ENCODE measurements at regions not wholly inside any gene's neighbourhood (a gene's known extent, or its start where the extent isn't known, plus 50 kb on each side); places are given as distances from the start of the nearest gene placed in this dataset.
"Not testable (repeated sequence)": the region's sequence is repeated elsewhere in the genome, so short reads cannot be mapped to it uniquely, and the experiment has no call there.

DNA sequence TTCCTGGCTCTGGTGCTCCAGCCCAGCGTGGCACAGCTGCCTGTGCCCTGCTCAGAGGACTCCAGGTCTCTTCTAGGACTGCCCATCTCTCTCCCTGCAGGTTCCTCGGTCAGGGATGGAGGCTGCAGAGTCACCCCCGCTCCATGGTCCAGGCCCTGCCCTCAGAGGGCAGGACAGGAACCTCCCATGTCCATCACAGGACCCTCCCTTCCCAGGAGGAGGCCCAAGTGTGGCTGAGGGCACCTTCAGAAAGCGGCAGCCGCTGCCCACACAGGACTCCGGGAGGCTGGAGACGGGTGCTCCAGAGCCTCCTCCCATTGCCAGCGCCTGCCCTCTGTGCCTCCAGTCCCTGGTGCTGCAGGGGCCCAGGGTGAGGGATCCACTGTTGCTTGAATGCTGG, 291.5 kb downstream of the ADGRD1 start:
- H3K79me2 ChIP-seq (ENCODE audit: control insufficient read depth, insufficient read depth, low read length, unreplicated experiment); H3K27ac ChIP-seq (ENCODE audit: low read depth, low read length); H3K4me3 ChIP-seq (ENCODE audit: low read depth, low read length): not testable (repeated sequence)

DNA sequence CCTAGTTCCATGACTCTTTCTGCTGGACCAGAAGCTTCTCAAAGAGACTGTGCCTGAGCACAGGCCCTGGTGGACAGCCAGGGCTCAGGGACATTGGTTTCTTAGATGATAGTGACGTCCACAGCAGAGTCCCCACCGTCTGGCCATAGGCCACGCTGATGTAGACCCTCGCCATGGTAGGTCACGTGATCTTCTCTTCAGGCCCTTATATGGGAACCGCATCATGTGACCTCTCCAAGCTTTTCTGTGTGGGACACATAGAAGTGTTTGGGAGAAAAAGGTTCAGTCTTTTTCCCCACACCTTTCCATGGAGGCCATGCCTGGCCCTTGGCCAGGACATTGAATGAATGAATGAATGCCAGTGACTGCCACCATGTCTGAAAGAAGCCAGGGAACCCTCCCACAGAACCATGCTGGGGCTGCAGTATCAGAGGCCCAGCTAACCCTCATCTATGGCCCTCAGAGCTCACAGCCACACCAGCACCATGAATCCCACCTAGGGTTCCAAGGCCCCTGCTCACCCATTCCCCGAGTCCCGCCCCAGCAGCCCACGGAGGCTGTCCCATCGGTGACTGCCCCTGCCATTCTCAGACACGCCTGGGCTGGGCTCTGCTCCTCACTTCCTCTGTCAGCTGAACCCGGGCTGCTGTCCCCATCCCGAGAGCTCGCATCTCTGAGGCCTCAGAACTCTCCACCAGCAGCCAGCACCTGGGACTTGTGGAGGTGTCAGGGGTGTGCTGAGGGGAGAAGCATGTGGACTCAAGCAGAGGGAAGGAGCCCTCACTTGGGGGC, 292.1 kb downstream of the ADGRD1 start:
- no peaks in the 10 kb centered on the region for H3K4me1 ChIP-seq (ENCODE audit: control insufficient read depth, insufficient read depth, low read length, unreplicated experiment)
- no peak overlapping the region for H3K27ac ChIP-seq (ENCODE audit: low read depth, low read length)
- H3K36me3 ChIP-seq (ENCODE audit: insufficient read depth, low read length) = no peaks in the 10 kb centered on the region
- H3K4me3 ChIP-seq (ENCODE audit: low read depth, low read length) = no peak overlapping the region
- no peaks in the 10 kb centered on the region for H3K27me3 ChIP-seq (ENCODE audit: insufficient read depth, low read length)
- no peak overlapping the region for H2AFZ ChIP-seq (ENCODE audit: low read length, unreplicated experiment)
- no peaks in the 10 kb centered on the region for H3K79me2 ChIP-seq (ENCODE audit: control insufficient read depth, insufficient read depth, low read length, unreplicated experiment)

More for the DNA sequence above, 291.5 kb downstream of the ADGRD1 start:
- not testable (repeated sequence) for H3K4me1 ChIP-seq (ENCODE audit: control insufficient read depth, insufficient read depth, low read length, unreplicated experiment); H3K27me3 ChIP-seq (ENCODE audit: insufficient read depth, low read length); H3K36me3 ChIP-seq (ENCODE audit: insufficient read depth, low read length); H2AFZ ChIP-seq (ENCODE audit: low read length, unreplicated experiment)

GRCh38 chr12:131247026-131247725, 293.5 kb downstream of the ADGRD1 start:
- not testable (repeated sequence) for H3K27me3 ChIP-seq (ENCODE audit: insufficient read depth, low read length); H3K4me3 ChIP-seq (ENCODE audit: low read depth, low read length); H3K79me2 ChIP-seq (ENCODE audit: control insufficient read depth, insufficient read depth, low read length, unreplicated experiment); H3K27ac ChIP-seq (ENCODE audit: low read depth, low read length); H3K36me3 ChIP-seq (ENCODE audit: insufficient read depth, low read length); H2AFZ ChIP-seq (ENCODE audit: low read length, unreplicated experiment); H3K4me1 ChIP-seq (ENCODE audit: control insufficient read depth, insufficient read depth, low read length, unreplicated experiment)

- not testable (repeated sequence) for H3K36me3 ChIP-seq (ENCODE audit: insufficient read depth, low read length); H3K27me3 ChIP-seq (ENCODE audit: insufficient read depth, low read length); H3K4me1 ChIP-seq (ENCODE audit: control insufficient read depth, insufficient read depth, low read length, unreplicated experiment); H2AFZ ChIP-seq (ENCODE audit: low read length, unreplicated experiment); H3K4me3 ChIP-seq (ENCODE audit: low read depth, low read length); H3K27ac ChIP-seq (ENCODE audit: low read depth, low read length); H3K79me2 ChIP-seq (ENCODE audit: control insufficient read depth, insufficient read depth, low read length, unreplicated experiment)
Measured at GRCh38 chr12:131247875-131248274, 294.2 kb downstream of the ADGRD1 start.

DNA sequence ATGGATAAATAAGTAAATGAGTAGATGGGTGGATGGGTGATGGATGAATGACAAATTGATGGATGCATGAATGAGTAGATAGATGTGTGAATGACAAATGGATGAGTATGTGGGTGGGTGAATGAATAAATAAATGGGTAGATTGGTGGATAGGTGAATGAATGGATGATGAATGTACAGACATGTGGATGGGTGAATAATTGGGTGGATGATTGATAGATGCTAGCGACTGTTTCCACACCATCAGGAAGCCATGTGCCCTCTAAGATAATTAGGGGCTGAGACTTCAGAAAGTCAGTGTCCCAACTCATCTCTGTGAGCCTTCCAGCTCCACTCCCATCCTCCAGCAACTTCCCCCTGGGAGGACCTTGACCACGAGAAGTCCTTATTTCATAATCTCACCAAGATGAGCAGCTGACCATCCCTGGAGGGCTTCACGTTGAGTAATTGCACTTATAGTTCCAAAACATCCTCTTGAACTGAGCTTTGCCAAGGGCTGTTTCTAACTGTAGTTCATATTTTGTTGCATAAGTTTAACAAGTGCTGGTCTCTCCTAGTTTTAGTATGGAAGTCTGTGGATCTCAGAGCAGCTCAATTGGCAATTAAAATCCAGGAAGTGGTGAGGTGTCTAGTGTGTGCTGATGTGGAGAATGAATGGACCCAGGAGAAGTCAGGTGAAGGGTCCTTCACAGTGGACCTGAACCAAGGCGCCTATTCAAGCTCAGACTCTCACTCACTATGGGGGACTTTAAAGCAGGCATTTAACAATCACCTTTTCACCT, 295.7 kb downstream of the ADGRD1 start:
- H3K79me2 ChIP-seq (ENCODE audit: control insufficient read depth, insufficient read depth, low read length, unreplicated experiment) = no peaks in the 10 kb centered on the region
- H2AFZ ChIP-seq (ENCODE audit: low read length, unreplicated experiment) = no peak overlapping the region
- H3K4me3 ChIP-seq (ENCODE audit: low read depth, low read length) = no peak overlapping the region
- no peaks in the 10 kb centered on the region for H3K36me3 ChIP-seq (ENCODE audit: insufficient read depth, low read length)
- H3K27me3 ChIP-seq (ENCODE audit: insufficient read depth, low read length) = no peaks in the 10 kb centered on the region
- H3K4me1 ChIP-seq (ENCODE audit: control insufficient read depth, insufficient read depth, low read length, unreplicated experiment) = no peaks in the 10 kb centered on the region
- H3K27ac ChIP-seq (ENCODE audit: low read depth, low read length) = no peak overlapping the region

DNA sequence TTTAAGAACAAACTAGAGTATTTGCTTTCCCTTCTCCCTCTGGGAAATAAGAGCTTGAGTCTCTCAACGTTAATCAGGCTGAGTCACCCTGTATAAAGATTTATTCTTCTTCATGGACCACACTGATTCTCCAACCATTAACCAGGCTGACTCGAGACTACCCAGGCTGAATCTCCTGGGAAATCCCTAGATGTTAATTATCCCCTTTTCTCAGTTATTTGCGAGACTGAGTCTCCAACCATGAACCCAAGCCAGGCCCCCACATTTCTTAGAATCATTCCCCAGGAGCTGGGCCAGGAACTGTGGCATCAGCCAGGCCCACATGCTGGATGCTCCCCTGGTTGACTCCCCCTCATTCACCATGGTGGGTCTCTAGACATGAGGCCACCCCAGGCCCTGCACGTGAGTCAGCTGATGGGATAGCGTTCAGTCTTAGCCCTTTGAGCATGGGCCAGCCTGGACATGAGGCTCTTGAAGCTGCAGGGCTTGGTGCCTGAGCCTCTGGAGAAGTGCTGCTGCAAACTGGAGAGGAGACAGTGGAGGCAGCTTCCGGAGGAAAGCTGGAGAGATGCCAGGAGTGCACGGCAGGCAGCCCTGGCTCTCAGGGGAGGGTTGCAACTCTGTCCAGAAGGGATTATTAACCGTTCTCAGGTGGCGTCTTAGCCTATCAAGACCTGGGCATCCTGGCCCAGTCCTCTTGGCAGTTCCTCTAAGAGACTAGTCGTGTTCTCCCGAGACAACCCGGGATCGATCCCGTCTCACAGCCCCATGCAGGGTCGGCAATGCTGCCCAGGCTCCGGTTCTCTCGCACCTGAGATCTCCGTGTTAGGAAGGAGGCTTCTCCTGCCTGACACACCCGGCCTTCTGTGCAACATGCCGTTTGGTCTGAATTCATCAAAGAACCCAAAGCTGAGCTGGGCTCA, 296.6 kb downstream of the ADGRD1 start:
- no peaks in the 10 kb centered on the region for H3K4me1 ChIP-seq (ENCODE audit: control insufficient read depth, insufficient read depth, low read length, unreplicated experiment)
- no peak overlapping the region for H2AFZ ChIP-seq (ENCODE audit: low read length, unreplicated experiment)
- H3K4me3 ChIP-seq (ENCODE audit: low read depth, low read length) = no peak overlapping the region
- no peaks in the 10 kb centered on the region for H3K36me3 ChIP-seq (ENCODE audit: insufficient read depth, low read length)
- no peak overlapping the region for H3K27ac ChIP-seq (ENCODE audit: low read depth, low read length)
- no peaks in the 10 kb centered on the region for H3K79me2 ChIP-seq (ENCODE audit: control insufficient read depth, insufficient read depth, low read length, unreplicated experiment)
- no peaks in the 10 kb centered on the region for H3K27me3 ChIP-seq (ENCODE audit: insufficient read depth, low read length)

GRCh38 chr12:131250951-131251315, 297.2 kb downstream of the ADGRD1 start:
- Histone ChIP-seq H2AFZ (ENCODE audit: low read length, unreplicated experiment) (no peak overlapping the region), H3K4me3 (ENCODE audit: low read depth, low read length) (no peak overlapping the region), H3K27ac (ENCODE audit: low read depth, low read length) (no peak overlapping the region), H3K4me1 (ENCODE audit: control insufficient read depth, insufficient read depth, low read length, unreplicated experiment) (no peaks in the 10 kb centered on the region), H3K79me2 (ENCODE audit: control insufficient read depth, insufficient read depth, low read length, unreplicated experiment) (no peaks in the 10 kb centered on the region), H3K36me3 (ENCODE audit: insufficient read depth, low read length) (no peaks in the 10 kb centered on the region), H3K27me3 (ENCODE audit: insufficient read depth, low read length) (no peaks in the 10 kb centered on the region)

DNA sequence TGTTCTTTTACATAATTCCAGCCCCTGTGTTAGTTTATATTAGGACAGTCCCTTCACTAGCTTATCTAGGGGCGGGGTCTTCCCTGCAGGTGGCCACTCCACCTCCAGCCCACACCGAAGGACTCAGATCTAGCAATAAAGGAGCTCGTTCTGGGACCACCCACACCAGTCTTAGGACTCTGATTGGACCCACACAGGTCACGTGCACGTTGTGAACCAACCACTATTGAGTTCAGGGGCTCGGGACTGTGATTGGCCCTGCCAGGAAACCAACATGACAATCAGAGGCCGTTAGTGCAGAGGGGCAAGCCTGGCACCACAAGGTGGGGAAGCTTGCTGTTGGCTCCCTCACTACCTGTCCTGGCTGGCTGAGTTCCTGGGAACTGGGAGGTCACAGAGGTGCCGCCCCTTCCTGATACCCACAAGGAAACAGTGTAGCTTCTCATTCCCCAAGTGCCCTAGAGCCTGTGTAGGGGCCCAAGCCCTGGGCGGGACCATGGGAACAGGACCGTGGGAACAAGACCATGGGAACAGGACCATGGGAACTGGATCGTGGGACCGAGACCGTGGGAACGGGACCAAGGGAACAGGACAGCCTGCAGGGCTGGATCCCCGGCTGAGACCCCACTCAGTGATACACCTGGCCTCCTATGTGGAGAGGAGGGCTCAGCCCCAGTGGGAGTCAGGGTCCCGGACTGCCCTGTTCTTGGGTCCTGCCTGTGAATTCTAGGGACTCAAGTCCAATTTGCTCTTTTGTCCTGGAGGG, 297.8 kb downstream of the ADGRD1 start:
- Histone ChIP-seq H3K4me3 (ENCODE audit: low read depth, low read length) (no peak overlapping the region), H2AFZ (ENCODE audit: low read length, unreplicated experiment) (no peak overlapping the region), H3K4me1 (ENCODE audit: control insufficient read depth, insufficient read depth, low read length, unreplicated experiment) (no peaks in the 10 kb centered on the region), H3K27me3 (ENCODE audit: insufficient read depth, low read length) (no peaks in the 10 kb centered on the region), H3K36me3 (ENCODE audit: insufficient read depth, low read length) (no peaks in the 10 kb centered on the region), H3K79me2 (ENCODE audit: control insufficient read depth, insufficient read depth, low read length, unreplicated experiment) (no peaks in the 10 kb centered on the region), H3K27ac (ENCODE audit: low read depth, low read length) (no peak overlapping the region)

GRCh38 chr12:131253376-131254026, 299.8 kb downstream of the ADGRD1 start:
- H3K4me3 ChIP-seq (ENCODE audit: low read depth, low read length) = no peak overlapping the region
- no peaks in the 10 kb centered on the region for H3K79me2 ChIP-seq (ENCODE audit: control insufficient read depth, insufficient read depth, low read length, unreplicated experiment)
- H3K27me3 ChIP-seq (ENCODE audit: insufficient read depth, low read length) = no peaks in the 10 kb centered on the region
- no peaks in the 10 kb centered on the region for H3K36me3 ChIP-seq (ENCODE audit: insufficient read depth, low read length)
- no peak overlapping the region for H3K27ac ChIP-seq (ENCODE audit: low read depth, low read length)
- H3K4me1 ChIP-seq (ENCODE audit: control insufficient read depth, insufficient read depth, low read length, unreplicated experiment) = no peaks in the 10 kb centered on the region
- H2AFZ ChIP-seq (ENCODE audit: low read length, unreplicated experiment) = no peak overlapping the region

All from ACC112 (cell line).